ENCODE measurements at regions not wholly inside any gene's neighbourhood (a gene's known extent, or its start where the extent isn't known, plus 50 kb on each side); places are given as distances from the start of the nearest gene placed in this dataset.

GRCh38 chr16:64542152-64542551, 579.7 kb downstream of the CDH11 start:
- TF ChIP-seq CTCF (conservative IDR thresholded peaks at IDR 0.05; ENCODE audit: control insufficient read depth, insufficient read depth, low read depth, low read length) = no peak
- DNase-seq (ENCODE audit: low read depth) = no peak
- no peak overlapping the region for H3K4me3 ChIP-seq (ENCODE audit: control insufficient read depth, low read depth, low read length)

- H3K4me3 ChIP-seq (ENCODE audit: control insufficient read depth, low read depth, low read length) = no peak overlapping the region
- no peak for TF ChIP-seq CTCF (conservative IDR thresholded peaks at IDR 0.05; ENCODE audit: control insufficient read depth, insufficient read depth, low read depth, low read length)
These were observed 580.2 kb downstream of the CDH11 start for GRCh38 chr16:64541621-64542020.

GRCh38 chr16:64540434-64540833, 581.4 kb downstream of the CDH11 start:
- TF ChIP-seq CTCF (conservative IDR thresholded peaks at IDR 0.05; ENCODE audit: control insufficient read depth, insufficient read depth, low read depth, low read length) = no peak
- no peak overlapping the region for H3K4me3 ChIP-seq (ENCODE audit: control insufficient read depth, low read depth, low read length)
- DNase-seq (ENCODE audit: low read depth) = no peak

More at GRCh38 chr16:64541621-64542020, 580.2 kb downstream of the CDH11 start:
- no peak for DNase-seq (ENCODE audit: low read depth)

- DNase-seq (ENCODE audit: low read depth) = no peak
- H3K4me3 ChIP-seq (ENCODE audit: control insufficient read depth, low read depth, low read length) = no peak overlapping the region
- no peak for TF ChIP-seq CTCF (conservative IDR thresholded peaks at IDR 0.05; ENCODE audit: control insufficient read depth, insufficient read depth, low read depth, low read length)
These were observed 582.0 kb downstream of the CDH11 start for GRCh38 chr16:64539811-64540371.

- H3K4me3 ChIP-seq (ENCODE audit: control insufficient read depth, low read depth, low read length) = no peak overlapping the region
- no peak for DNase-seq (ENCODE audit: low read depth)
- TF ChIP-seq CTCF (conservative IDR thresholded peaks at IDR 0.05; ENCODE audit: control insufficient read depth, insufficient read depth, low read depth, low read length) = no peak
These were observed 587.6 kb downstream of the CDH11 start for GRCh38 chr16:64534180-64534780.

- no peak for DNase-seq (ENCODE audit: low read depth)
- no peak overlapping the region for H3K4me3 ChIP-seq (ENCODE audit: control insufficient read depth, low read depth, low read length)
- no peak for TF ChIP-seq CTCF (conservative IDR thresholded peaks at IDR 0.05; ENCODE audit: control insufficient read depth, insufficient read depth, low read depth, low read length)
These were observed 589.2 kb downstream of the CDH11 start for GRCh38 chr16:64532691-64533090.
